Loucy (cell line): ENCODE measurements at regions not wholly inside any gene's neighbourhood (a gene's known extent, or its start where the extent isn't known, plus 50 kb on each side); places are given as distances from the start of the nearest gene placed in this dataset.

ENCODE experiments used
- CTCF ChIP-seq: fragments of 200-600 bp; sonication (generic); conservative IDR thresholded peaks from 2 replicates; pipeline ENCODE4 v1.5.1; 2014; ENCODE audit warnings: mild to moderate bottlenecking, antibody characterized with exemption, low read length
- EZH2phosphoT487 ChIP-seq: fragments of 200-600 bp; IDR thresholded peaks from 2 replicates; pipeline ENCODE4 v1.6.1; 2018; ENCODE audit warnings: antibody characterized with exemption, mild to moderate bottlenecking, moderate library complexity, borderline replicate concordance

- no peak for TF ChIP-seq EZH2phosphoT487
- no peak for TF ChIP-seq CTCF
Observed at GRCh38 chr7:24419511-24419910, 135.5 kb downstream of the NPY start.
